GM18502 (cell line): ENCODE measurements at regions not wholly inside any gene's neighbourhood (a gene's known extent, or its start where the extent isn't known, plus 50 kb on each side); places are given as distances from the start of the nearest gene placed in this dataset.

Source experiments
- ATAC-seq: cut with Tn5 transposase; IDR thresholded peaks from one replicate; pipeline ENCODE4 v1.9.1; 2021; ENCODE audit warnings: mild to moderate bottlenecking; ENCODE audit not compliant: unreplicated experiment, poor library complexity

DNA sequence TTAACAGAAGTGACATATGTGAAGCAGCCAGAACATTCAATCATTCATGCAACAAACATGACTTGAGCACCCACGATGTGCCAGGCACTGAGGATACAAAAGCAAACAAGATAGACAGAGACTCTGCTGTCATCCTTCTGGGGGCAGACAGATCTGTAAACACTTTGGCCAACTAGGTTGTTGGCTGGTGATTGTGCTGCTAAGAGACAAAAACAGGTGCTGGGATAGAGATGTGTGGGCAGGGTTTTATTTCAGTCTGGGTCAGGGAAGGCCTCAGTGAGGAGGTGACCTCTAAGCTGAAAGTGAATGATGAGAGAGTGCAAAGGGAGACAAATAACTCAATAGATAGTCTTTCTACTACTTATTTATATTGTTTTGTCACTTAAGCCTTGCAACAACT is 147.0 kb upstream of the VEPH1 start:
- ATAC-seq = no peak

- ATAC-seq = no peak
These were observed 146.3 kb upstream of the VEPH1 start for GRCh38 chr3:157649511-157649910.

DNA sequence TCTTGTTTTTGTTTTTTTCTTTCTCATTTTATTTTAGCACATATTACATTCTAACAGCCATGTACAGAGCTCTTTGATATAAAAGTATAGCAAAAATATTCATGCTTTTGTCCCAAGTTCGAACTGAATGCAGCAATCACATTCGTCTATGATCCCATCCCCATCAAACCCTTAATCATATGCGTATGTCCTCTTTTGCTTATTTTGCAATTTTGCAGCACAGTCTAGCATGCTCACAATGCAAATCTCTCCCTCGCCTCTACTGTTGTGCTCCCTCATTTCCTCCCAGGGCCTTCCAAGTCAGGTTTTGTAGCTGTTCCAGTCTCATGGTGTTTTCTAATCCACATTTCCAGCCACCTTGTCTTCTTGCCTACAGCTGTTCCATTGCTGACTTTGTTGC is 144.6 kb upstream of the VEPH1 start:
- ATAC-seq = no peak

DNA sequence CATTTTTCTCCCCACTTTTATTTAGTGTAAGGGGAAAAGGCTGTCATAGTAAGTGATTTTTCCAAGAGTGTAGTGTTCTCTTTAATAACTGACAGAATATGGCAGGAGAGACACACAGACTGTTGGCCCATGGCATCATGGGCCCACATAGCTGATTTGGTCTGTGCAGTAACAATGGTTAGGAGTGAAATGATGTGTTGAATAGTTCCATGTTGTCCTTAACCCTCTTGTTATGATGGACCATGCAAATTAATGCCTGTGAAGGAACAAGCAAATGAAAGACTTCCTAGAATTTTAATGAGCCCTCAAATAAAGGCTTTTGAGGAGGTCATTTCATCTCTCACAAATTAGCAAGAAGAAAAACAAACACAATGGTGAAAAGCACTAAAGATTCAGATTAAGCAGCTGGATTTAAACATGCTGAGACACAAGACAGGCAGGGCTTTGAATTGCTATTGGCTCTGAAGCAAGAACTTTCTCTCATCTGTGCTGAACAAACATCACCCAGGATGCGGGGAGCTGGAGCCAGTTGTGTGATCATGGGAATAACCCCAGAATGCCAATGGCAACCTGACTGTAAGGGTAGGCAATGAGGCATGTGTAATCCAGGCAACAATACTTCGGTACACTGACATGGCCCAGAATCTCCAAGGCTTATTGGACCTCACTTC is 136.7 kb upstream of the VEPH1 start:
- no peak for ATAC-seq

- no peak for ATAC-seq
These were observed 134.7 kb upstream of the VEPH1 start for GRCh38 chr3:157637866-157638265.

- ATAC-seq = no peak
These were observed 130.0 kb upstream of the VEPH1 start for GRCh38 chr3:157633241-157633640.

DNA sequence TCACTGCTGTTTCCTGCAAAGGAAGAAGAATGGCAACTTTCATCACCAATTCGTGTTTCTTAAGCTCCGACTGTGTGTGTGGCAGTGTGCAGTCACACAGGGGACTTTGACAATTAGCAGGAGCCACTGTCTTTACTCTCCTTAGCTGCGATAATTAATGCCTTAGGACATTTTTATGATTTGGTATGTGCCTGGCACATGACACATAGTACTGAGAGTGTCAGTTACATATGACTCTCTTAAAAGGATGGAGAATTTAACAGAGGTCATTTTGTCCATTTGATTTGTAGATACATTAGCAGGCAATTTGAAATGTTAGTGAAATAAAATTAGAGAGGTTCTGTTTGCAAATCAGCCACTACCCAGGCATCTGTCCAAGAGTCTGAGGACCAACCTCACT is 128.9 kb upstream of the VEPH1 start:
- no peak for ATAC-seq

- no peak for ATAC-seq
These were observed 128.3 kb upstream of the VEPH1 start for GRCh38 chr3:157631478-157631877.

DNA sequence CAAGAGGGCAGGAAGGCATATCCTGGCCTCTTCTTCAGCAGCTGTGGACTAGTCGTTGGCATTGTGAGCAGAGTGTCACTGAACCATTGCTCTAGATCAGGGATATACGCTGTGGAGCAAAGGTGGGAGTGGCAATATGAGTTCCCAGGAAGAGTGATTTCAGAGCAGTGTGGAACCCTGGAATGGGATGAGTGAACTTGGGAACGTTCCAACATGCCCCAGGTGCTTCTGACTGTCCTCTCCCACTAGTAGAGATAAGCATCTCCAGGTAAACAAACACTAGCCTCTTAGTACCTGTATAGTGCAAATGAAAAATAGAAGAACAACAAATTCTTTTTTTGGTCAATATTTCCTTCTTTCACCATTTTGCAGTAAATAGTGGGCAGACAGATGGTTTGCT is 123.6 kb upstream of the VEPH1 start:
- ATAC-seq = no peak

DNA sequence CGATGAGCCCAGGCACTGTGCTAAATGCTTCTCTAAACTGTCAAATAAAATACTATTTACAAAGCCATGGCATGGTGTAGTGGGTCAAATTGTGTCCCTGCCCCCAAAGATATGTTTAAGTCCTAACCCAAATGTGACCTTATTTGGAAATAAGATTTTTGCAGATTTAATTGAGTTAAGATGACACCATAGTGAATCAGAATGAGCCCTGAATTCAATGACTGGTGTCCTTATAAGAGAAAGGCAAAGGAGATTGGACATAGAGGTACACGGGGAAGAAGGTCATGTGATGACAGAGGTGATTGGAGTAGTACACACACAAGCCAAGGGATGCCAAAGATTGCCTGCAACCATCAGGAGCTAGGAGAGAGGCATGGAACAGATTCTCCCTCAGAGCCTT is 121.6 kb upstream of the VEPH1 start:
- no peak for ATAC-seq

- no peak for ATAC-seq
These were observed 115.7 kb upstream of the VEPH1 start for GRCh38 chr3:157618886-157619285.

DNA sequence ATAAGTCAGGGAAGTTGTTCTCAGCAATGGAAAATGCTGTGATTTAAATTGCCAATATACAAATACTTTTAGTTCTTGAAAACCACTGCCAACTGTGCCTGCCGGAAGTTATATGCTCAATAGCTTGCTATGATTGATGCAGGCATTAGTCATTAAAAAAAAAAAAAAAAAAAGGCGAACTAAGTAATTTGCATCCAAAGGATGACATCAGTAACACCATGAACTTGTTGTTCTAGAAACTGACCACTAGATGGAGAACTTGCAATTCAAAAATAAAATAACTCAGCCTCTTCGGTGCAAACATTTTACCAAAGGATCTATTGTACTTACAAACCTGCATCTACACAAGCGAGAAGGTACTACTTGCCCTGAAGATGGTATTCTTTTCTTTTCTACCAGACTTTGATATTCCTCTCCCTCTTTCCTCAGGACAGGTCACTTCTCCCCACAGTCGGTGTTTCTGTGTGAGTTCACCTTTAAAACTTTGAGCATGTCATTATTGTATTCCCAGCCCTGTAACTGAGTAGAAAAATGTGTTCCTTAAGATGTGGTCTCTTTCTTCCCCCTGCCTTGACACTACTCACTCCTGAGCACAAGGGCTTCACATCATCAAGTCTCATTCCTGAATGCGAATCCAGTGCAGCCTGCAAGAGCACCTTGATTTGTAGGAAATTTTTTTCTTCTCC is 115.0 kb upstream of the VEPH1 start:
- ATAC-seq = peak; percentile 87

- no peak for ATAC-seq
These were observed 111.7 kb upstream of the VEPH1 start for GRCh38 chr3:157614896-157615295.

GRCh38 chr3:157611536-157612076 is 108.4 kb upstream of the VEPH1 start:
- ATAC-seq = no peak

DNA sequence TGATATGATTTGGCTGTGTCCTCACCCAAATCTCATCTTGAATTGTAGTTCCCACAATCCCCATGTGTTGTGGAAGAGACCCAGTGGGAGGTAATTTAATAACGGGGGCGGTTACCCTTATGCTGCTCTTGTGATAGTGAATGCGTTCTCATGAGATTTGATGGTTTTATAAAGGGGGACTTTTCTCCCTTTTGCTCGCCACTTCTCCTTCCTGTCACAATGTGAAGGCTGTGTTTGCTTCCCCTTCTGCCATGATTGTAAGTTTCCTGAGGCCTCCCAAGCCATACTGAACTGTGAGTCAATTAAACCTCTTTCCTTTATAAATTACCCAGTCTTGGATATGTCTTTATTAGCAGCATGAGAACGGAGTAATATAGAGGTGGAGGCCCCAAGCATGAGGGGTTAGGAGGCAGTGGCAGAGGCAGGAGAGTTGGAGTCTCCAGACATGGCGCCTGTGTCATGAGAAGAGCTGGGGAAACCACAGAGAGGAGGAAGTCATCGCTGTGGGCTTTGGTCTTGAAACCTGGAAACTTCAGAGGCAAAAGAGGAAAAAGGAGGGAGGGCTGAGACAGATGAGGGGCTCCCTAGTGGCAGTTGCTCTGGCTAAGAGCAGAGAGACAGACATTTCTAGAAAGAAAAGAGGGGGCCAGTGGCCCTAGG is 107.8 kb upstream of the VEPH1 start:
- no peak for ATAC-seq

- no peak for ATAC-seq
These were observed 104.7 kb upstream of the VEPH1 start for GRCh38 chr3:157607826-157608405.

DNA sequence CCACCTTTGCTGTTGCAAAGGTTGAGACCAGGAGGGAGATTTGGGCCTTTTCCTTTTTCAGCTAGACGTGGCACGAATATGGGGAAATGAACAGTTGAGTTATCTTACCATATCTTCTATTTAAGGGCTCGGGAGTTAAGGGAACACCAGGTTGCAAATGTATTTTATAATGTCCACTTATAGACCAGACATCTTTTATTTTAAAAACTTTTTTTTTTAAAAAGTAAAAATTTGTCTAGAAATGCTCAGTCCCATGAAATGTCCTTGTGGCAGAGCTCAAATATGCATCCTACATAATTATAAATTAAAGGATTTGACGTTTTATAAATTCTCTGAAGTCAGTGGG is 103.6 kb upstream of the VEPH1 start:
- ATAC-seq = no peak

DNA sequence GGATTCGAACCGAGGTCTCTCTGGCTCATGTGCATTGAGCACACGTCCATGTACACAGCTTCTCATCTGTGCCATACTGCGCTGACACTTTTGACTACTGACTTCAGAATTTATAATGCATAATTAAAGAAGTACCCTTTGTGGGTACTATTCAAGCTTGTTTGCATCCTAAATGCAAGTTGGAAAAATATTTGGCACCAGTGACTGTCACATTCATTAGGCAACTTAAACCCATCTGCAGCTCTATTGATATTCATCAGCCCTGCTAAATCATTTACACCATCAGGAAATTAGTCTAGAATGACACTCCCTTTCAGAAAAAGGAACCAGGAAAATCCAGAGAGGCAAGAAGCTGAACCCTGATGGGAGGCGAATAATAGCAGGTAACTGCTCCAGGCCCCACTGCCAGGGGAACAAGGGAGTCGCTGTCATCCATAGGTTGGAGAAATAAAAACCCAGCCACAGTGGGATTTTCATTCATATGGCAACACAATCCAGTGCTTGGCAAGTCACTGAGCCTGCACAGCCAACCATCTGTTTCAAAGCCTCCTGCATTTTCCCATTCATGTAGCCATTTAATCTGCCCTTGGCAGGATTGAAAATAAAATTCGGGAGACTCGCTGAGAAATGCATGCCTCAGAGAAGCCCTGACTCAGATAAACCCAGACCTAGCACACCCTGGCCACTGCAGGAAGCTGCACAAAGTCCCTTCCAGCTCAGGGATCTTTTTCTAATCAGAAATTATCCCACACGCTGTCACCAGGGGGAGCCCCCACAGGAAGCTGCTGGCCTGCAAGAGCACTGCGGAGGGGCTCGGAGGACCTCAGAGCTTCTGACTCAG is 103.0 kb upstream of the VEPH1 start:
- ATAC-seq = peak; percentile 94

DNA sequence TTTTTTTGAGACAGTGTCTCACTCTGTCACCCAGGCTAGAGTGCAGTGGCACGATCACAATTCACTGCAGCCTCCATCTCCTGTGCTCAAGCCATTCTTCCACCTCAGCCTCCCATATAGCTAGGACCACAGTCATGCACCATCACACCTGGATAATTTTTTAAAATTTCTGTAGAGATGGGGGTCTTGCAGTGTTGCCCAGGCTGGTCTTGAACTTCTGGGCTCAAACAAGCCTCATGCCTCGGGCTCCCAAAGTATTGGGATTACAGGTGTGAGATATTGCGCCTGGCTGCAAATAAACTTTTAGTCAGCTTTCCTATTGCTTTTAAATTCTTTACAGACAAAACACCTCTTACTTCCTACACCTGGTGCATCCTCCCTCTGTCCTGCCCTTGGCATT is 102.1 kb upstream of the VEPH1 start:
- ATAC-seq = no peak

DNA sequence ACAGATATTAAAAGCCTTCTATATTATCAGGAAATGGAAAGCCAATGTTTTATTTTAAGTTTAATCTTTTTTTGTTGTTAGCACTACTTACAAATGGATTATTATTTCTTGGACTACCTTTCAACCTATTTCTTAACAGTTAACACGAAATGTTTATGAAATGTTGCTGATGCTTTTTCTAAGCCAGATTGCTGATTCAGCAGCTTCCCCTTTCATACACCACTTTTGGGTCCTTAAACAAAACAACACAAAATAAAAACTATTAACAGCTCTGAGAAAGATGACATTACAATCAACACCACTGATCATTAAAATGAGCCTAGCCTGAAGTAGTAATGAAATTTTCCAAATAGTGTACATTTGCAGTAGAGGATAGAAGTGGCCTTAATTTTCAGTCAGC is 99.2 kb upstream of the VEPH1 start:
- no peak for ATAC-seq
